ENCODE measurements at regions not wholly inside any gene's neighbourhood (a gene's known extent, or its start where the extent isn't known, plus 50 kb on each side); places are given as distances from the start of the nearest gene placed in this dataset.

GRCh38 chr11:104214517-104214916, 50.6 kb upstream of the PDGFD start:
- in situ Hi-C loops (cut with MboI; ENCODE audit: low pct_unique_long_range_greater_than_20kb in 2 of 9, low sequenced_read_pairs in 9 of 9, unreplicated experiment in 9 of 9) = no loop called here
- no peak overlapping the region for H3K4me3 ChIP-seq
- H3K4me1 ChIP-seq (replicated peaks in 1 of 2) = no peaks in the 10 kb centered on the region
- ATAC-seq (replicated peaks in 6 of 8) = no peak
- no peak overlapping the region for H3K27ac ChIP-seq
- 11 to 100% (median 63%) methylated on average over 1 to 3 of the region's 3 CpGs; no CpG with 5 or more reads in 1 of the 10 experiments for WGBS, 10 experiments

Data from motor neuron (in vitro differentiated cells).